ENCODE measurements at regions not wholly inside any gene's neighbourhood (a gene's known extent, or its start where the extent isn't known, plus 50 kb on each side); places are given as distances from the start of the nearest gene placed in this dataset.

GRCh38 chr9:23447166-23447565, 378.9 kb downstream of the ELAVL2 start:
- TF ChIP-seq, protein P1, sequence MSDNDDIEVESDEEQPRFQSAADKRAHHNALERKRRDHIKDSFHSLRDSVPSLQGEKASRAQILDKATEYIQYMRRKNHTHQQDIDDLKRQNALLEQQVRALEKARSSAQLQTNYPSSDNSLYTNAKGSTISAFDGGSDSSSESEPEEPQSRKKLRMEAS (IDR thresholded peaks at IDR 0.05; ENCODE audit: low read depth, low read length) = no peak
- TF ChIP-seq MYC (IDR thresholded peaks at IDR 0.05; ENCODE audit: low read depth, low read length) (no peak), POLR2A (IDR thresholded peaks at IDR 0.05; ENCODE audit: extremely low read depth, insufficient read length) (no peak), CTCF (IDR thresholded peaks at IDR 0.05; ENCODE audit: low read depth, low read length) (no peak)

DNA sequence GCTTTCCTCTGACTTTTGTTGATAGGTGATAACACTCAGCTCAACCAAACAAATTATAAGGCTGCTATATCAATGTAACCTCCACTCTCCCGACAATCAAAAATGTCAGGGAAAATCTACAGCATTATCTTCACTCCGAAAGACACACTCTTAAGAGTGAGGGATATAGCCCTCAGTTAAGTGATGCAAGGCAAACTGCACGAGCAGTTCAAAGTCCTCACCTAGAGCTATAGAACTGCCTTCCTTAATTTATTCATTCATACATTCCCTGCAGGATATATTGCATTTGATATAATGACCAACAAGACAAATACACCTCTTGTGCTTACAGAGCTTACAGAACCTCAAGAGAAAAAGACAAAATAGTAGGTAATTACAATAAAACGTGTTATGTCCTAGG, 378.1 kb downstream of the ELAVL2 start:
- TF ChIP-seq POLR2A (IDR thresholded peaks at IDR 0.05; ENCODE audit: extremely low read depth, insufficient read length) (no peak), MYC (IDR thresholded peaks at IDR 0.05; ENCODE audit: low read depth, low read length) (no peak), CTCF (IDR thresholded peaks at IDR 0.05; ENCODE audit: low read depth, low read length) (no peak)
- TF ChIP-seq, protein P1 (IDR thresholded peaks at IDR 0.05; ENCODE audit: low read depth, low read length) = no peak
- DNase-seq (ENCODE audit: low read depth) = no peak
- no peak overlapping the region for H3K4me3 ChIP-seq (ENCODE audit: low read depth, low read length)

More at GRCh38 chr9:23447166-23447565, 378.9 kb downstream of the ELAVL2 start:
- DNase-seq (ENCODE audit: low read depth) = no peak
- no peak overlapping the region for H3K4me3 ChIP-seq (ENCODE audit: low read depth, low read length)

GRCh38 chr9:23451802-23452418, 374.1 kb downstream of the ELAVL2 start:
- DNase-seq (ENCODE audit: low read depth) = no peak
- TF ChIP-seq, protein P1 (IDR thresholded peaks at IDR 0.05; ENCODE audit: low read depth, low read length) = no peak
- TF ChIP-seq CTCF (IDR thresholded peaks at IDR 0.05; ENCODE audit: low read depth, low read length) (no peak), MYC (IDR thresholded peaks at IDR 0.05; ENCODE audit: low read depth, low read length) (no peak), POLR2A (IDR thresholded peaks at IDR 0.05; ENCODE audit: extremely low read depth, insufficient read length) (no peak)
- H3K4me3 ChIP-seq (ENCODE audit: low read depth, low read length) = no peak overlapping the region

GRCh38 chr9:23464275-23464674, 361.8 kb downstream of the ELAVL2 start:
- DNase-seq (ENCODE audit: low read depth) = no peak
- TF ChIP-seq, protein P1 (IDR thresholded peaks at IDR 0.05; ENCODE audit: low read depth, low read length) = no peak
- TF ChIP-seq POLR2A (IDR thresholded peaks at IDR 0.05; ENCODE audit: extremely low read depth, insufficient read length) = no peak
- TF ChIP-seq MYC (IDR thresholded peaks at IDR 0.05; ENCODE audit: low read depth, low read length) = no peak
- TF ChIP-seq CTCF (IDR thresholded peaks at IDR 0.05; ENCODE audit: low read depth, low read length) = no peak
- H3K4me3 ChIP-seq (ENCODE audit: low read depth, low read length) = no peak overlapping the region

- TF ChIP-seq MYC (IDR thresholded peaks at IDR 0.05; ENCODE audit: low read depth, low read length) (no peak), POLR2A (IDR thresholded peaks at IDR 0.05; ENCODE audit: extremely low read depth, insufficient read length) (no peak), CTCF (IDR thresholded peaks at IDR 0.05; ENCODE audit: low read depth, low read length) (no peak)
- TF ChIP-seq, protein P1 (IDR thresholded peaks at IDR 0.05; ENCODE audit: low read depth, low read length) = no peak
- no peak overlapping the region for H3K4me3 ChIP-seq (ENCODE audit: low read depth, low read length)
- no peak for DNase-seq (ENCODE audit: low read depth)
Observed at GRCh38 chr9:23467276-23467675, 358.8 kb downstream of the ELAVL2 start.
